ENCODE measurements at regions not wholly inside any gene's neighbourhood (a gene's known extent, or its start where the extent isn't known, plus 50 kb on each side); places are given as distances from the start of the nearest gene placed in this dataset.

- no peak for DNase-seq (ENCODE audit: low spot score)
These were observed 71.6 kb downstream of the MYEOV start for GRCh38 chr11:69365558-69365957.

DNA sequence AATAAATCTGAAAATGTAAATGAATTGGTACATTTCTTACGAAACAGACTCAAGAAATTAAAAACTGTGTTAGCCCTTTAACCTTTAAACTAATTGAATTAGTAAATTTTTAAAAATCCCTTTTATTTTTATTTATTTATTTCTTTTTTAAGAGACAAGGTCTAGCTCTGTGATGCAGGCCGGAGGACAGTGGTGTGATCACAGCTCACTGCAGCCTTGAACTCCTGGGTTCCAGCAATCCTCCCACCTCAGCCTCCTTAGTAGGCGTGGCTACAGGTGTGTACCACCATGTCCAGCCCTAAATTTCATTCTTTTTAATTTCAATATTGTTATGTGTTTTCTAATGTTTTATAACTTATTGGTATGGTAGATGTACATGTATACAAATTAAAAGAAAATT, 72.6 kb downstream of the MYEOV start:
- no peak for DNase-seq (ENCODE audit: low spot score)

GRCh38 chr11:69367211-69367964, 73.4 kb downstream of the MYEOV start:
- DNase-seq (ENCODE audit: low spot score), result no peak

- DNase-seq (ENCODE audit: low spot score), result no peak
These were observed 74.3 kb downstream of the MYEOV start for GRCh38 chr11:69368119-69368880.

DNA sequence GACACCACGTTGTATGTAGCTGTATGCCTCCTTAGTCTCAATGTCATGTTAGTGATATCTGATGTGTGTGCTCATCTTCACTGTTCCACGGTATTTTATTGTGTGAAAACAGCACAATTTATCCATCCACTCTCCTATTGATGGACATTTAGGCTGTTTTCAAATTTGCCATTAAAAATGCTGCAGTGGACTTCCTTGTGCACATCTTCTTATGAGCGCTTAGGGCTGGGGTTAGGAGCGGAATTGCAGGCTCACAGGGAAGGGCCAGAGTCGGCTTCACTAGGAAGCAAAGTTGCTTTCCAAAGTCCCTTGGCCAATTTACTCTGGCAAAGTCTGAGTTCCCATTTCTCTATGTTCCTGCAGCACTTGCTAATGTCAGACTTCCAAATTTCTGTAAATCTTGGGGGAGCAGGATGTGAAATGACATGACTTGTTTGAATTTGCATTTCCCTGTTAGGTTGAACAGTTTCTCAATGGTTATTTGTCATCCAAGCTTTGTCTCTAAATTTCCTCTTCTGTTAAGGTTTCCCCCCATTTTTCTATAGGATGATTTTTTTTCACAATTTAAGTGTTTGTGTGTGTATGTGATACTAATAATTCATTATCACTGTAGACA, 75.4 kb downstream of the MYEOV start:
- DNase-seq (ENCODE audit: low spot score), result no peak

DNA sequence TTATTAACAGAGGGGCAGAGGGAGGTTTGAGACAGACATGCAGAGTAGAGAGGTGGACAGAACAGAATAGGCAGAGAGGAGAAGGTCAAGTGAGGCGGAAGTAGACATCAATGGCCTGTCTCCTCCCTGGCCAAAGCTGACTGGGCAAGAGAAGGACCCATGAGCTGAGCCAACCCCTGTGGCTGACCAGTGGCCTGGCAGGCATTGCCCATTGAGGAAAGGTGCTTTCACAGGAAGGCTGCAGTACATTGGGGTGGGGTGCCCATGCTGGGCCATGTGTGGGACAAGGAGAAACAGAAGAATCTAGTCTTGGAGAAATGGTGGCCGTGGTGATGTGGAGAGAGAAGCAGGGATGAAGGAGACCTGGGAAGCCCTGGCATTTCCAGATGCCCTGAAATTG, 76.0 kb downstream of the MYEOV start:
- DNase-seq (ENCODE audit: low spot score), result no peak

- DNase-seq (ENCODE audit: low spot score), result no peak
These were observed 77.2 kb downstream of the MYEOV start for GRCh38 chr11:69370984-69371709.

DNA sequence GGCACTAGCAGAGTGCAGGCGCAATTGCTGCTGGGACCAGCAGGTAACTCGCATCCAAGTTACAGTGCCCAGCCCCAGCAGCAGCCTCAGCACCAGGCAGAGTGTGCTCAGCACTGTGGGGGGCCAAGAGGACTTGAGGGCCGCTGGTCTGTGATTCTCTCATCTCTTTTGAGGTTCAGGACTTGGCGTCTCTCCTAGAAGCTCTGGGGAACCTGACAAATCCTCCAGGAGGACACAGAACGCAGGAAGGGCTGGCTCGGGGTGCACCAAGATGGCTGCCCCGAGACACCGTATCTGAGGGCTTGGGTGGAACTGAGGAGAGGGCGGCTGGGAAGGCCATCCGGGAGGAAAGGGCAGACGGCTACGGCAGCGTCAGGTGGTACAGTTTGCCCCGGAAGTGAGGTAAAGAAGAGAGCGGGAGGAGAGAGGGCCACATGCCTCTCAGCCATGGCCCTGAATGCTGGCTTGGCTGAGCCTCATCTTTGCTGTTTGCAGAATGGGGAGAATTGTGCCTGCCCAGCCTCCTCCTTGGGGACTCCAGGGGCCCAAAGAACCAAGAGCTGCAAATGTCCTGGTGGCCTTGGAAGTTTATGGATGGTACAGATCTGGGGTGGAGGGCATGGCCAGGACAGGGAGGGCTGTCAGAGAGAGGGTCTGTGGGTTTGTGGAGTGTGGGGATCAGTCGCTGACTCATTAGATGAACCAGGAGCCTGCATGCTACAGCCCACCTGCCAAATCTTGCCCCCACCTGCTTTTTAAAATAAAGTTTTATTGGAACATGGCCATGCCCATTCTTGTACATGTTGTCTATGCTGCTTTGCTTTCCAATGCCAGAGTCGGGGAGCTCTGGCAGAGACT, 78.0 kb downstream of the MYEOV start:
- DNase-seq (ENCODE audit: low spot score), result no peak

DNA sequence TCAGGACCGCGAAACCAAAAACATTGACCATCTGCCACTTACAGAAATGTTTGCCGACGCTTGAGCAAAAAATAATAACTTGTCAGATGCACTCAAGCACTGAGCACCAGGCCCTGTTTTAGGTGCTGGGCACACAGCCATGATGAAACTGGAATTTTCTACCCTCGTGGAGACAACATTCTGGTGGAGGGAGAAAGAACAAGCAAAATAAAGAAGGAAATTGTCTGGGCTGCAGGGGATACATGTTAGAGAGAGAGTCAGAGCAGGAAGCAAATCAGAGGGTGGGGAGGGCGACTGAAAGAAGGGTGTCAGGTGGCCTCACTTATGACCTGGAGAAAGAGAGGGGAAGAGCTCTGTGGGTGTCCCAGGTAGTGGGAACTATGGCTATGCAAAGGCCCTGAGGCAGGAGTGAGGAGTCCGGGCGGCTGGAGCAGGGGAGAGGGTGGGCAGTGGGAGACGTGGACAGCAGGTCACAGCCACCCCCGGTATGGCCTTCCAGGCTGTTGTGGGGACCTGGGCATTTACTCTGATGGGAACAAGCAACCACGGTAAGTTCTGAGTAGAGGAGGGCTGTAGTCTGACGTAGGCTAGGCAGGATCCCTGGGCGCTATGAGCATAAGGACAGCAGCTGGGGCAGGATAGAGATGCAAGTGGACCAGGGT, 78.8 kb downstream of the MYEOV start:
- no peak for DNase-seq (ENCODE audit: low spot score)

DNA sequence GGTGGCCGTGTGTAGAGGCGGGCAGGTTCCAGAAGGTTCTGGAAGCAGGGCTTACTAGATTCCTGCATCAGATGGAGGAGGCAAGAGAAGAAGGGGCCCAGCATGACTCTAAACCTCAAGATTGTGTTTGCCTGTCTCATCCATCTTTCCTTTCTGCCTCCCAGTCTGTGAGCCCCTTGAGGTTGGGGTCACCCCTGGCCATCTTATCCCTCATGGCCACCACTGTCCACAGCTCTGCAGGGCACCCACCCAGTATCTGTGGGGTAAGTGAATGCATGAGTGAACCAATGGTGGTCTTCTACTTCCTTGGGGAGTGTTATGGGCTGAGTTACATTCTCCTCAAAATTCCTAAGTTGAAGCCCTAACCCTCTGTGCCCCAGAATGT, 79.3 kb downstream of the MYEOV start:
- DNase-seq (ENCODE audit: low spot score), result no peak

GRCh38 chr11:69374110-69374945, 80.4 kb downstream of the MYEOV start:
- DNase-seq (ENCODE audit: low spot score), result no peak

- DNase-seq (ENCODE audit: low spot score), result no peak
These were observed 81.0 kb downstream of the MYEOV start for GRCh38 chr11:69374946-69375310.

- no peak for DNase-seq (ENCODE audit: low spot score)
These were observed 81.6 kb downstream of the MYEOV start for GRCh38 chr11:69375316-69376154.

DNA sequence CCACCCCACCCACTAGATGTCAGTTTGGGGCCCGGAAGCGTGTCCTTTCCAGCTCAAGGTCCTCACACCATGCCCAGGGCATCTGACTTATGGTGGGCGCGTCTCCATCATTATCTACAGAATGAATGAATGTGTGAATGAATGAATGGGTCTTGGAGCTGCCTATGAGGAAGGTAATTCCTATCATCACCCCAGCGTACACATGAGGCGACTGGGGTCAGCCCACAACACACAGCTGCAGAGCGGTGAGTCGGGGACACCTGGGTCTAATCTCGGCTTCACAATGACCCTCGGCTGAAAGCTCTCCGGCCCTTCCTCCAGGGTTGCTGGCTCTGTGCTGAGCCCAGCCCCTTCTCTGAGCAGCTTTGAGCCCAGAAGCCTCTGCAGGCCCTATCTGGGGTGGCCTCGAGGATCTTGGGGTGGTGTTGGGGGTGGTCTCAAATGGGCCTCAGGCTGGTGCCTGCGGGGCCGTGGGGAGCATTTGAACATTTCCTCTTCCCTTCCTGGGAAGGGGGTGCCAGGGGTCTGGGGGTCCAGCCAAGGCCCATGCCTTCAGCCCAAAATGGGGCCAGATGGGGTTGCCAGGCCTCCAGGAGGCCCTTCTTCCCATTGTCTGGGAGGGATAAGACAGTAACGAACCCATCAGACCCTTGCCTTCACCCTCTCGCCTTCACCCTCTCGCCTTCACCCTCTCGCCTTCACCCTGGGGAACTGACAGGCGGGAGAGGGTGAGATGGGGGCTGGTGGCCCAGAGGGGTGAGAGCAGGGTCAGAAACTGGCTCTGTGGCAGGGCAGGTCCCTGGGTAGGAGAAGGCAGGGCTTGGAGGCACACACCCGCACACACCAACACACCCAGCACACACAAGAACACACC, 82.4 kb downstream of the MYEOV start:
- no peak for DNase-seq (ENCODE audit: low spot score)

- peak; percentile 42 for DNase-seq (ENCODE audit: low spot score)
These were observed 83.3 kb downstream of the MYEOV start for GRCh38 chr11:69377029-69377952.

DNA sequence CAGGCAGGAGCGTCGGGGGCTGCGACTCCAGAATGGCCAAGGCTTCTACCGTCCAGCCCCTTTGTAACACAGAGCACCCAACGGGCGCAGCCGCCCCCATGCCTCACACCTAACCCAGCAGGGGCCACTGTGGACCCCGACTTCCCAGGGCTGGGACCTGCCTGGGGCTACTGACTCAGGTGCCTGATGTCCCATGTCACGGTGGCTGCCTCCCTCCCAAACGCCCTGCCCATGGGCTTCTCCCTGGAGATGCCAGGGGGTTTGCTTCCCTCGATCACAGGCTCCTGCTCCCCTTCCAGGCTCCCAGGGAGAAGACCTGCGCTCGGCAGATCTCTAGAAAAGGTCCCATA, 84.0 kb downstream of the MYEOV start:
- no peak for DNase-seq (ENCODE audit: low spot score)
